ENCODE measurements at regions not wholly inside any gene's neighbourhood (a gene's known extent, or its start where the extent isn't known, plus 50 kb on each side); places are given as distances from the start of the nearest gene placed in this dataset.

DNA sequence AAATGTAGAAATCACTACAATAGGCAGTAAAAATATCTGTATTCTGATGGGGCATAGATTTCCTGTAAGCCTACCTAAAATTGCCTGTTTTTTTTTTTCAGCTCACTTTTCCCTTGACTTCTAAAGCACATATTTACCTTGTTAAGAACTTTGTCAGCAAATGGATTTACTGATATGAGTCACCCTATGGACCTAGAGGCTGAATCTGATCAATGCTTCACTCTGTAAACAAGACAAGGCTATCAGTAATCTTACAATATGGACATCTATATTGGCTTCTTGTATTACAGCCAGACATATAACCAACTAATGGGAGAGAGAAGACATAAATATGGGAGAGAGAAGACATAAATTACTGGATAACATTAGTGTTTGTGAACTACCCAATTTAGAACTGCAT lies 792.7 kb upstream of the CHD1 start:
- no peak for TF ChIP-seq CTCF (IDR thresholded peaks at IDR 0.05; ENCODE audit: low read depth, low read length)
- no peak for DNase-seq (ENCODE audit: low read depth in 2 of 2)
- no peak overlapping the region for H3K4me3 ChIP-seq (replicated peaks in 1 of 2; ENCODE audit: low read depth in 2 of 2, low read length in 2 of 2)

- TF ChIP-seq CTCF (IDR thresholded peaks at IDR 0.05; ENCODE audit: low read depth, low read length) = no peak
- no peak overlapping the region for H3K4me3 ChIP-seq (replicated peaks in 1 of 2; ENCODE audit: low read depth in 2 of 2, low read length in 2 of 2)
- DNase-seq (ENCODE audit: low read depth in 2 of 2) = no peak
These were observed 787.1 kb upstream of the CHD1 start for GRCh38 chr5:99715921-99716320.

GRCh38 chr5:99706160-99706559 lies 777.4 kb upstream of the CHD1 start:
- H3K4me3 ChIP-seq (replicated peaks in 1 of 2; ENCODE audit: low read depth in 2 of 2, low read length in 2 of 2) = no peak overlapping the region
- no peak for DNase-seq (ENCODE audit: low read depth in 2 of 2)
- no peak for TF ChIP-seq CTCF (IDR thresholded peaks at IDR 0.05; ENCODE audit: low read depth, low read length)

GRCh38 chr5:99702565-99702964 lies 773.8 kb upstream of the CHD1 start:
- DNase-seq (ENCODE audit: low read depth in 2 of 2) = no peak
- no peak overlapping the region for H3K4me3 ChIP-seq (replicated peaks in 1 of 2; ENCODE audit: low read depth in 2 of 2, low read length in 2 of 2)
- TF ChIP-seq CTCF (IDR thresholded peaks at IDR 0.05; ENCODE audit: low read depth, low read length) = no peak

DNA sequence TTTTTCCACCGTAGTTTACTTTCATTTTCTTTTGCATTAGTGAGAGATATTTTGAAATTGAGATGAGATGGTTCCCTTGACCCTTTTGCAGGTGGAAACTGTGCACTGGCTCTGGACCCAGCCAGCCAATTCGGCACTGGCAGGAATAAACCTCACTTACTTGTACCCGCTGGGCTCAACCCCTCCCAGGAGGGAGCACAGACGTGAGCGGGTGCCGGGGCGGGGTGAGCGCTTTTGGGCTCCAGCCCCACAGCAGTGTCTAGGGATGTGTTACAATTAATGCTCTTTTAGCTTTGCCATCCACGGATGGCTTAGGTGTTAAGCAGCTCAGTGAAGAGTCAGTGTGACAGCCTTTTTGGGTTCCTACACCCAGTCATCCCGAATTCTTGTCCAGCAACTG lies 766.1 kb upstream of the CHD1 start:
- H3K4me3 ChIP-seq (replicated peaks in 1 of 2; ENCODE audit: low read depth in 2 of 2, low read length in 2 of 2) = no peak overlapping the region
- no peak for TF ChIP-seq CTCF (IDR thresholded peaks at IDR 0.05; ENCODE audit: low read depth, low read length)
- DNase-seq (ENCODE audit: low read depth in 2 of 2) = no peak

DNA sequence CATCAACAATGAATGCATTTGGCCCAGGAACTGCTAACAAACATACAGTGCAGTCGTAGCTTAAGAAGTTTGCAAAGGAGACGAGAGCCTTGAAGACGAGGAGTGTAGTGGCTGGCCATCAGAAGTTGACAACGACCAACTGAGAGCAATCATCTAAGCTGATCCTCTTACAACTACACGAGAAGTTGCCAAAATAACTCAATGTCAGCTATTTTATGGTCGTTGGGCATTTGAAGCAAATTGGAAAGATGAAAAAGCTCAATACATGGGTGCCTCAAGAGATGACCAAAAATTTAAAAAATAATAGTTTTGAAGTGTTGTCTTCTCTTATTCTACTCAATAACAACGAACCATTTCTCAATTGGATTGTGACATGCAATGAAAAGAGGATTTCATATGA lies 757.7 kb upstream of the CHD1 start:
- DNase-seq (ENCODE audit: low read depth in 2 of 2) = no peak
- no peak for TF ChIP-seq CTCF (IDR thresholded peaks at IDR 0.05; ENCODE audit: low read depth, low read length)

GRCh38 chr5:99675974-99676373 lies 747.2 kb upstream of the CHD1 start:
- DNase-seq (ENCODE audit: low read depth in 2 of 2) = no peak
- no peak overlapping the region for H3K4me3 ChIP-seq (replicated peaks in 1 of 2; ENCODE audit: low read depth in 2 of 2, low read length in 2 of 2)
- no peak for TF ChIP-seq CTCF (IDR thresholded peaks at IDR 0.05; ENCODE audit: low read depth, low read length)

More for the DNA sequence above, 757.7 kb upstream of the CHD1 start:
- no peak overlapping the region for H3K4me3 ChIP-seq (replicated peaks in 1 of 2; ENCODE audit: low read depth in 2 of 2, low read length in 2 of 2)

Data from cardiac fibroblast (primary cell).